NCI-H526 treated with DMSO at 0.1 percent for 48 hours (cell line): ENCODE measurements at regions not wholly inside any gene's neighbourhood (a gene's known extent, or its start where the extent isn't known, plus 50 kb on each side); places are given as distances from the start of the nearest gene placed in this dataset.

Experiments used
- DNase-seq: peaks from one replicate; lab custom pipeline; 2025; lab: John Stamatoyannopoulos, UW

DNA sequence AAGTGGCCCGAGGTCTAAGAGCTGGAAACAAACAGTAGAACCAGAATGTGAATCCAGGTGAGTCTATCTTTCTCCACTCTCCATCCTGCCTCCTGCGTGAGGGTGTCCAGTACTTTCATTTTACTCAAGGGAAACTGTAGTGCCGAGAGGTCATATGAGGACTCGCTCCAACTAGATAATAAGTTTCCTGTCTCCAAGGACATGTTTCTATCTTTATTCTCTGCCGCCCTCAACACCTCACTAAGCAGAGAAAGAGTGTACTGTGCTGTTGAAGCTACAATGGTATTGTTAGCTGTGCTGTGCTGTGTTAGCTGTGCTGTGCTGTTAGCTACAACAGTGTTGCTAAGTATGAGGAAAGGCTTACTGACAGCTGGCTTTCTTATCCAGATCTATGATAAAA is 137.9 kb upstream of the COL8A1 start:
- no peak for DNase-seq

DNA sequence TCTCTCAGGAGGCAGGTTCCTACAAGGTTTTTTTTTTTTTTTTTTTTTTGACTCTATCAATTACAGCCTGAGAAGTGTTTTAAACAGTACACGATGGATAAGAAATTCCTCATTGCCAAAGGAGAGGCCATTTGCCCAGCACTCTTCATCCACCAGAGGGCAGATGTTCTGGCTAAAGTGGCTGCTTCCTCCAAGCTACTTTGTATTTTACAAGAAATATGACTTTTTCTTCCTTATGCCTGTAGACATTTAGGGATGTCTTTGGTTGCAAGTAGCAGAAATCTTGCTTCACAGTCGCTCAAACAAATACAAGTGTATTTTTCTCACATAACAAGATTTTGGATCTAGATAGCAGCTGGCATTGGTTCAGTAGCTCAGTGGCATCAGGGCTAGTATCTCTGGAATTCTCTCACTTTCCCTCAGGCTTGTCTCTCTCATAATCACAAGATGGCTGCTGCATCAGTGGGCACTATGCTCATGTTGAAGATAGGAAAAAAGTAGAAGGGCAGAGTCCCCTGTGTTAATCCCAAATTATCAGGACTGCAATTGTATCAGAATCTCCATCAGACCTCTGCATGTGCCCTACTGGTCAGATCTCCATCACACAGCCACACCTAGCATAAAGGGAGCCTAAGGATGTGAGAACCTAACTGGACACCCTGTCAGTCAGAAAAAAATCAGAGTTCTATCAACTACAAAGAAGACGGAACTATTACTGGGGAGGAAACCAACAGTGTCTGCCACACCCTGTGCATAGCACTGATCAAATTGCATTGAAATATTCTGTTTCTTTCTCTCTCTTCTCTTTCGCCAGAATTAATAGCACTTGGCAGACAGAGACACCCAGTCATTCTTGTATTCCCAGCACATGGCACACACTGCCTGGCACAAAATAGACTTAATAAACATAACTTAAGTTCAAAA is 138.9 kb upstream of the COL8A1 start:
- no peak for DNase-seq

DNA sequence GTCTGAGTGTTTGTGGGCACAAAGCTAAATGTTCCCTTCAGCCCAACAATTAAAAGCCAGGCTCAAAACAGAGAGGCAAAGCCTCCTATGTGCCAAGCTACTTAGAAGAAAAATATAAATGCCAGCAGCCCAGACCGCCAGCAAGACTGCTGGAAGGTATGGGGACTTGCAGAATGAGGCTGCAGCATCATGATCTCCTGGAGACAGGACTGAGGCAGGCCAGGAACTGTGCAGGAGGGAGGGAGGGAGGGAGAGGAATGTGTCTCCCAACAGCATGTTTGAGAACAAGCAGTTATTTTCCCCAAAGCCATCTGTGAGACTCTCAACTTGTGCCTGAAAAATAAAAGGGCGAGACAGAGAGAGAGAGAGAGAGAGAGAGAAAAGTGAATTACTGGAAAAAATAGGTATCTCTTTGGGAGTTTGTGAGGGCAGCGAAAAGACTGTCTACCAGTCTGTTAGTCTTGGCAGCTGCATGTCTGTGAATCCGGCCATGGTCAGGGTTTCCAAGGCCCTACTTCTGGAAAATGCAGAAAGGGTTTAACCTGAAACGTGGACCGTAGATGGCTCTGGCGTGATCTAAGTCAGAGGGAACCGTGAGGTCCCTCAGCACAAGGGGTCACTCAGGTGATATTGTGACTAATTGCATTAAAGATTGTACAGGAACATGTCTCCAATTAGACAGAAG is 139.7 kb upstream of the COL8A1 start:
- no peak for DNase-seq

DNA sequence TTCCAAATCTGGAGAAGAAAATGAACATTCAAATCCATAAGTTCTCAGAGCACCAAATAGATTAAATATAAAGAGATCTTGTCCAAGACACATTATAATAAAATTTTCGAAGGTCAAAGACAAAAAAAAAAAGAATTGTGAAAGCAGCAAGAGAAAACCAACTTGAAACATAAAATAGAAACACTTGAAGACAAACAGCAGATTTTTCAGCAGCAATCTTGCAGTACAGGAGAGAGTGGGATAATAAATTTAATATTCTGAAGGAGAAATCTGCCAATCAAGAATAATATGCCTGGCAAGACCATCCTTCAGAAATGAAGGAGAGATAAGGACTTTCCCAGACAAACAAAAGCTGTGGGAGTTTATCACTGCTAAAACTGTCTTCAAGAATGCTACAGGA is 150.5 kb upstream of the COL8A1 start:
- no peak for DNase-seq

DNA sequence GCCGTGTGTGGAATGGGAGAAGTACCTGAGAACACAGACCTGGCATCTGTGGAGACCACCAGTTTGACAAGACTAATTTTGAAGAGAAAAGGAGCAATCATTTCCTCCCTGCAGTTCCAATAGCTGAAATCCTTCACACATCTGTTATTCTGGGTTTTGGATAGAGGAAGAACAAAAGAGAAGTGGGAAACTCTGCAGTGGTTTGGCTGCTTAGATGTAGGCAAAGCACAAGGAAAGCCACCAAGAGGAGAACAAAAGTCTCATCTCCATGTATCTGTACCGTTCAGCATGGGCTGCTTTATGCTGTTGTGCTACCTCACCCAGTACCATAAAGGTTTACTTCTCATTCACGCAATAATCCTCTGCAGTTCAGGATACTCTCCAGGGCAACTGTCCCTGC is 153.1 kb upstream of the COL8A1 start:
- DNase-seq = no peak

DNA sequence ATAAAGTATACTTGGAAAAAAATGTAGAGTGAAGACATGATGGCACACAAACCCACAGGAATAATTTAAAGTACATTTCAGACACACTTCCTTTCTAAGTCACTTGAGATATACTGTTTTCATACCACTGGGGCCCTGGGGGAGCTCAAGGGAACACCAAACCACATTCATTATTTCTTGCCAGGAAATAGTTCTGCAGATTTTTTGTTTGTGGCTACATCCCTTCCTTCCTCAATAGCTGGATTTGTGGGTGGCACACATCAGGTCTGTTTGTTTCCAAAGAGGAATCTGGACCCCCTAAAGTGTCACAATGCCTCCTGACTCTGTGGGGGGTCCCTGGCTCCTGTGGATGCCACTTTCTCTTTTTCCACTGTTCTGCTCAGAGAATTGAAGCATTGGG is 153.5 kb upstream of the COL8A1 start:
- no peak for DNase-seq

DNA sequence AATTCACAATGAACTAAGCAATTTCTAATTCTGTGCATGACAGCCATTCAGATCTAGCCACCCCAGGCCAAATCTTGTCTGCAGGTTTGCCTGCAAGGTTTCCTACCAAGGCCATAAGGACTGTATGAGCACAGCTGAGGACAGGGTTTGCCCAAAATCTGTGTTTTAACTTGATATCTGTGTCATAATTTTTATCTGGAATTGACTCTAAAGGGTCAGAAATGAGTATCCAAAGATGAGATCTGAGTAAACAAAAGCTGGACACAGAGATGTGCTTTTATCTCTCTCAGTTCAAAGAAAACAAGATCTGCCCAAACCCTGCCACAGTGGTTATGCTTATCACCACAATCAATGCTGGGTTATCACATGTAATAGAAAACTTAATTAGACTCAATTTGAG is 154.6 kb upstream of the COL8A1 start:
- no peak for DNase-seq

DNA sequence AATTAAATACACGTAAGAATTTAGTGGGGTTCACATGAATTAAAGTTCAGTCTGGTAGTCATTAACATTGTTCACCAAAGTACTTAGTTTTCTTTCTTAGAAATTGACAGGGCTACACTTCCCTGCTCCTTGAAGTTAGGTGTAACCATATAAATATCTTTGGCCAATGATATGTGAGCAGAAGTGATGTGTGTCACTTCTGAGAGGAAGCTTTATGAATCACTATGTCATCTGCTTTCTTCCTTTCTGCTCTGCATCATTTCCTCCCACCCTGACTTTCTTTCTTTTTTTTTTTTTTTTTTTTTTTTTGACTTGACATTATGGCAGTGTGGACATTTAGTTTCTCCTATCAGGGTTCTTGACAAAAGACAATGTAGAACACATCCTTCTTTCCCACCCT is 156.2 kb upstream of the COL8A1 start:
- DNase-seq = no peak

DNA sequence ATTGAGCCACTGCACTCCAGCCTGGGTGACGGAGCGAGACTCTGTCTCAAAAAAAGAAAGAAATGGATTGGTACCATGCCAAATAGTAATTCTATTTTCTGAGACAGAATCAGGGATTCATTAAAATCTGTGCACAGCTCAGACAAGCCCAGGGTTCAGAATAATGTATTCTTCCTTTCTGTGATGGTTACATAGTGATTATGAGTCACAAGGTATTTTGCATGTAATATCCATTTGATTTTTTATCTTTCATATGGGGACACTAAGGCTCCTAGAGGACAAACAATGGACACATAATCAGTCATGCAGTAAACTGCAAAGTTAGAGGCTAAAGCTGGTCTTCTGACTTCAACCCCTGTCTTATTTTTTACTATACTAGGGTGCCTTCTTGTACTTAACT is 156.8 kb upstream of the COL8A1 start:
- no peak for DNase-seq

DNA sequence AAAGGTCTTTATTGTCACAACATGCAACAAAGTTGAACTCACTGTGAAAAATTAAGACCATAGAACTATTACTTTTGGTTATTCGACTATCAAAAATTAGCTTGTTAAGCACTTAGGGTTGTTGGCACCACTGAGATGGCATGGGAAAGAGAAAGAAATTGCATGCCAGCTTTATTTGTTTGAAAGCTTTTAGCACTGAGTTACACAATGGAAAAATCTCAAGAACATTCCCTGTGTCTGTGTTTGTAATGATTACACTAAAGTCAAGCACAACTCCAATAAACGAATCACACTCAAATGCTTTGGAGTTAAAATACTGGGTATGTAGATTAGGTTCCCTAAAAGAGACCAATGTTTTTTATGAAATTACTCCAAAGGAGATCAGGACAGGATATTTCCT is 158.6 kb upstream of the COL8A1 start:
- DNase-seq = no peak

DNA sequence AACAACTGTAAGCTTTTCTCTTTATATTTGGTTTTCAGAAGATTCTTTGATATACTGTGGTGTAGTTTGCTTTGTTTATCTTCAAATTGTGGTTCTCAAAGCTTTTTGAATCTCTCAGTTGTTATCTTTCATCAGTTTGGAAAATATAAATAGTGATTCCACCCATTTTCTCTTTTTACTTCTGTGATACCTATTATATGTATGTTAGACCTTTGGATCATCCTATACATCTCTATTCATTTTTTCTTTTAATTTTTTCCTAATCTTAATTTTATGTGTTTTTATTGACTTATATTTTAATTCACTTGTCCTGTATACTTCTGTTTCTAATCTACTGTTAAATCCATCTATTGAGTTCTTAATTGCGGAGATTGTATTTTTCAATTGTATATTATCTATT is 160.7 kb upstream of the COL8A1 start:
- DNase-seq = no peak

DNA sequence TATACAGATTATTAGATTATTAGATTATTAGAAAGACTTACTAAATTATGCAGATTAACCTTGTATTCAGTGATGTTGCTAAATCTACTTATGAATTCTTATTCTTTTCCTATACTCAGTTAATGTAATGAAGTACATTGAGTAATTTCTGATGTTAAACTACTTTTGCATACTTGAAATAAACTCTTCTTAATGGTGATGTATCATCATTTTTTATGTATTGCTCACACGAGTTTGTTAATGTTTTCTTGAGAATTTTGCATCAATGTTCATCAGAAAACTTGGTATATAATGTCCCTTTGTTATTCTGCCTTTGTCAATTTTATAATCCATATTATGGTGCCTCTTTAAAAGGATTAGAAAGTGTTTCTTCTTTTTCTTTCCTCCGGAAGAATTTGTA is 163.2 kb upstream of the COL8A1 start:
- DNase-seq = no peak

DNA sequence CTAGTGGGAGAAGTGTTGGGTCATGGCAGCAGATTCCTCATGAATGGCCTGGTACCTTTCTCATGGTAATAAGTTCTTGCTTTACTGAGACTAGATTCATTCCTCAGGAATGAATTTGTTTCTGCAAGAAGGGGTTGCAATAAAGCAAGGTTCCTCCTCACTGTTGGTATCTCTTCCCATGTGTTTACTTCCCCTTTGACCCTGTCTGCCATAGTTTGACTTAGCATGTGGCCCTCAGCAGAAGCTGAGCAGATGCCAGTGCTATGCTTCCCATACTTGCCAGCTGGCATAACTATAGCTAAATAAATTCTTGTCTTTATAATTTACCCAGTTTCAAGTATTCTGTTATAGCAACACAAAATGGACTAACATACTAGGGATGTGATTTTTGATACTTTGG is 163.6 kb upstream of the COL8A1 start:
- no peak for DNase-seq

DNA sequence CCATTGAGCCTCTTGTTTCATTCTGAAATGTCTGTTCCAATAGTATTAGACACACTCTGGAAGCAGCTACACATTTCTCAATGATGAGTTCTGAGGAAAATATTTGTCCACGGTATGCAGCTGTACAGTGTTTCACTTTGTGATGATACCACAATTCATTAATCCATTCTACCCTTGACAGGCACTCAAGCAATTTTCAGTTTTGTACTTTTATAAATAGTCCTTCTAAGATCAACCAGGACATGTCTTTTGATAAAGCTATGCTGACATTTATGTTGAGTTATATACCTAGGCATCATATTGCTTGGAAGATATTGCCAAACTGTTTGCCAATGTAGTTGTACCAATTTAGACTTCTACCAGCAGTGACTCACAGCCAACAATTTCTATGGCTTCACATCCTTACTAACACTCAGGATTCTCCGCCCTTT is 165.1 kb upstream of the COL8A1 start:
- DNase-seq = no peak

DNA sequence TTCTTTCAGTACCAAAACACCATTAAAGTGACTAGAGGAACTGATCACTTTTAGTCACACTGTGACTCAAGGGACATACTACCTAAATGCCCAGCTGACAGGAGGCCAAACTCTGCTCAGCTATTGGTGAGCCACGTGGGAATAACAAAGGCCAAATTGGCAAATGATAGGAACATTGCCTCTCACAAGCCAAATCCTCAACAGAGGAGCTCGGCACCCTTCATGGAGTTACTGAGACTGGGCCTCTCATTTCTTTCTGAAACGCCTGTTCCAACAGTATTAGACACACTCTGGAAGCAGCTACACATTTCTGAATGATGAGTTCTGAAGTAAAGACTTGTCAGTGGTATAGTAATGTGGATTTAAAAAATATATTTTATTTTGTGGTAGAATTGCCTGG is 166.0 kb upstream of the COL8A1 start:
- DNase-seq = no peak

DNA sequence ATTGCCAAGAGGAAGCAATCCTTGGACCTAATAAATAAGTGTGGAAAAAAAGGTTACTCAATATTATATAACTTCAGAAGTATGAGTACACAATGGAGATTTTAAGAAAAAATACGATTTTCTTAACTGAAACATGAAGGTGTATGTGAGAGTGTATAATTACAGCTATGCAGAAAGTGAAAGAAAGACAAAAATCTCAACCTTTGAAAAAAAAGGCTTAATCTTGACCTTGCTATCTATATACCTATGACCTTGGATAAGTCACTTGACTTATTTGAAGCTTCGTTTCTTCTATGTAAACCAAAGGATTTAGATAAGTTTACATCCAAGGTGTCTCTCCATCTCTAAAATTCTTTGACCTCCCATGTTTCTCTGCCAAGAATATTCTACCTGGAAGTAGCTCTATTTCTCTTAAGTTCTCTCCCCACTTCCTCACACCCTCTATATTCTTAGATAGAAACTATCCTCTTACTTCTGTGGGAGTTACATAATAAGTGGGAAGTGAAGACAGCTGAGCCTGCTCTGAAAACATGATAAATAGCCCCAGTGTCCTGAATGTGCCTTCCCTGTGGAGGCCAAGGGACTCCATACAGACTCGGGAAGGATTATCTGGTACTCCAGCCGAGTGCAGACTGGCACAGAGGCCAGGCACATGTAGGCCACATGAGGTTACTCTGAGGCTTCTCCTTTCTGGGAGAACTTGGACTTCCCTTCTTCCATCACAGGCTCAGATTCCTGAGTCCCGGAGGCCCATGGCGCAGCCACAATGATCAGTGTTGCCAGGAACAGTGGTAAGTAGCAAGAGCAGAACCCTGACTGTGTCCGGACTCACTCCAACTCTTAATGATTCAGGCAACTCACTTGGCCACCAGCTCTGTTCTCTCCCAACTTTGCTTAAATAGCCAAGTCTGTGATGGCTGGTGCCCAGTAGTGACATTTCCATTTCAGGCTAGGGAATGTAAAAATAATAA is 166.8 kb upstream of the COL8A1 start:
- DNase-seq = no peak

DNA sequence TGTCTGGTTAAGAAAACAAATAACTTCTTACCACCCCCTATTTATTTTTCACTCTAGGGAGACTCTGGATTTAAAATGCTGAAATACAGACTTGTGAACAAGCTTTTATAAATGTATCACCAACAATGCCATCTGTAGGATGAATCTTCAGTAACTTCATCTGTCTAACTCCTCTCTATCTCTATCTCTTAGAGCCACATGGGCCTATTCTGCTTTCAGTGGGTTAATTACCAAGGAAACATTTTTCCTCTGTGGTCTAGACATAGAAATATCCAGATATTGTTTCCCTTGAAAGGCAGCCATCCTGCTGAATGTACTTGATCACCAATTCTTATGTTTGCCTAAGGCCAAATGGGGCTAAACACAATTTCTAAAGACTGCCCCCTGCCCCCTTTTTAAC is 167.6 kb upstream of the COL8A1 start:
- DNase-seq = no peak

DNA sequence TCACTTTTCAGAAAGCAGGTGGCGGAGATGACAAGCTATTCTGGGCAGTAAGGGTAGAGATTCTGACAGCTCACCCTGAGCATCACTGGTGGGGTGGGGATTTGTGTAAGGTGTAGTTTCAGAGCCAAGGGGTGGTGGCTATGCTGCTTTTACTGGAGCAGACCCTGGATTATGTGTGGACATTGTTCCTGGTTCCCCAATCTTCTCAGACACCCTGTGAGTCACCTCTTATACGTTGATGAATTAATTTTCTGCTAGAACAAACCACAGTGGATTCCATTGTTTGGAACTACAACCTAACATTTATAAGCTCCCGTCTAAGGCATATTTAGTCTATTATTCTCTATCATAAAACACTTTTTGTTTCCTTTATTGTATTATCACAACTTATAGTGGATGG is 169.5 kb upstream of the COL8A1 start:
- no peak for DNase-seq

DNA sequence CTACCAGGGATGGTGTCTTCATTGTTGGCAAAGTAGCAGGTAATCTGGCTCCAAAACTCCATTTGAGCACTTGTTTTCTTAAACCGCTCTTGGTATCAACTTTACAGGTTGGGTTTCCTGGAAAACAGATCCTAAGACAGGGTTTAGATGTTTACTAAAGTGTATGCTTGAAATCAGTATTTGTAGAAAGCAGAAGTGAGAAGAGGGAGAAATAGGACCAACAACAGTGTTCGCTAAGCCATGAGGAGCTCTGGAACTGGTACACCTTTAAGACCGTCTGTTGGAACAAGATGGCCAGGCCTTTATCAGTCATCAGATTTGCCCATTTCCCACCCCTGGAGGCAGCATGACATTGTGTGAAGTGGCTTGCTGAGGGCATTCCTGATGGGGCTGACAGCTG is 171.0 kb upstream of the COL8A1 start:
- no peak for DNase-seq

DNA sequence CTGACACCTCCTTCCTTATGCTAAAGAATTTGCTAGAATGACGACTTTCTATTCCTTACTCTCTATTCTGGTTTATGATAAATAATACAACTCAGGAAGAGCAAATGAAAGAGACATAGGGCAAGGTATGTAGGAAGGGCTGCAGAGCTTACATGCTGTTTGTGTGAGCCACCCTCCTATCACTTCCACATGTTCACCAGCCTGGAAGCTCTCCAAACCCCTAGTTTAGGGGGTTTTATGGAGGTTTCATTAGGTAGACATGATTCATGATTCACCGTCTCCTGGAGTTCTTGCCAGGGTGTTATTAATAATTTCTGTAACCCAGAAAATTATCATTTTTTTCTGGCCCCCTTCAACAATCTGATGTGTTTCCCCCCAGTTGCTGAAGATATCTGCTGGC is 172.1 kb upstream of the COL8A1 start:
- no peak for DNase-seq

DNA sequence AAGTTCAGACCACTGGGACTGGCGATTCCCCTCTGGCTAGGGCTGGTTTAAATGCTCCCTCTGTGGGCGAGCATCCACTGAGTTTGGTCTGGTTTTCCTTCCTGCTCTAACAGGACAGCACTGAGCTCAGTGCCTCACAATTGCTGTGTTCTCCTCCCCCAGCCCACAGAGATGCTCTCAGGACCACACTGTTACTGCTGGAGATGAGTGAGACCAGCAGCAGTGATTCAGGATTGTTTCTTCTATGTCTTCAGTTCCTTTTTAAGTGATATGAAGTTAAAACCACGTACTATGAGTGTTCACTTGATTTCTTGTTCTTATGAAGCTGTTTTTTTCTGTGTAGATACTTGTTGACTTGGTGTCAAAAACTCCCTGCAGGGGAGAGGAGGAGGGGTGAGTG is 180.4 kb upstream of the COL8A1 start:
- no peak for DNase-seq

DNA sequence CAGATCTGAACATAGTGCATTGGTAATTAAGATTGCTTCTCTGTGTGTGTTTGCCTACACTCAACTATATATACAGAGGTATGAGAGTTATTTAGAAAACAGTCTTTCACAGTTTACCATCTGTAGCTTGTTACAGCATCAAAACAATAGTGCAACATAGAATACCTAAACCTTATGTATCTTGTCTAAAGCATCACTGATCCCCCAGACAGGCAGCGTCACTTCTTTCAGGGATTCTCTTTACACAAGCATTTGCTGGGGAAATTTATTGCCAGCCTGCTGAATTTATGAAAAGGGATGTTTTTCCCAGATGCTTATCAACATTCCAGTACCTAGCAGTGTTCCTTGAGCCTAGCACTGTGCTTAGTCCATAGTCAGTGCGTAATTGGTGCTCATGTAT is 195.8 kb upstream of the COL8A1 start:
- no peak for DNase-seq
